ENCODE measurements at regions not wholly inside any gene's neighbourhood (a gene's known extent, or its start where the extent isn't known, plus 50 kb on each side); places are given as distances from the start of the nearest gene placed in this dataset.

DNA sequence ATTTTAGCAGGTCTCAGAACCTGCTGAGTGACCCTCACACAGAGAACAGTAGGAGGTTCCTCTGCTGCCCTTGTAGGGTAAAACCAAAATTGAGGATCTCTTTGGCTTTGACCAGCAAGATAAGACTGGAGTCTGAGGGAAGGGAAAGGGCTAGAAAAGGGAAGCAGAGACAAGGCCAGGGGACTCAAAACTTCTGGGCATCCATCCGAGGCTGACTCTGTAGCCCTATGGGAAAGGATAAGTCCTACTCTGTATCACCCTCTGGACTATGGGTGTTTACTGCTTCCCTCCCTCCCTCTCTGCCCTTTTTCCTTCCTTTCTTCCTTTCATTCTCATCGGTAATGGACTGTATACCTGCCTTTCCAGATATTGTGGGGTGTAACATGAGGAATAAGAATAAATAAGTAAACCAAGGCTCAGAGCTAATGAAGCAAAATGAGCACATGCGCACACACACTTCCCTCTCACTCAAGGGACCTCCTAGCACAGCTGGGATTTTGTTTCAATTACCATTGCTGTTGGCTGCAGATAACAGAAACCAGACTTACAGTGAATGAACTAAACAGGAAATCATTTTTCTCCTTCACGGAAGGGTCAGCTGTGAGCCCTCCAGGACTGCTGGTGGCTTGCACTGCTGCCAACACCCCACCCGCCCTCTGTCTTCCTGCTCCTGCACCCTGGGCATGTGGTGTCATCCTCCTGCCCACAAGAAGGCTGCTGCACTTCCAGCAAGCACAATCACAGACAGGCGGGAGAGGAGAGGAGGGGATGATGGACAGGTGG is 404.4 kb upstream of the CCDC196 start:
- H3K4me1 Mint-ChIP-seq, result no peaks in the 10 kb centered on the region
- no peak overlapping the region for H3K4me3 Mint-ChIP-seq
- no peaks in the 10 kb centered on the region for H3K36me3 Mint-ChIP-seq
- H3K9me3 Mint-ChIP-seq, result no peaks in the 10 kb centered on the region
- DNase-seq, result no peak
- no peak overlapping the region for H3K27ac Mint-ChIP-seq
- H3K27me3 Mint-ChIP-seq, result peaks cover 6% of the 10 kb centered on the region

DNA sequence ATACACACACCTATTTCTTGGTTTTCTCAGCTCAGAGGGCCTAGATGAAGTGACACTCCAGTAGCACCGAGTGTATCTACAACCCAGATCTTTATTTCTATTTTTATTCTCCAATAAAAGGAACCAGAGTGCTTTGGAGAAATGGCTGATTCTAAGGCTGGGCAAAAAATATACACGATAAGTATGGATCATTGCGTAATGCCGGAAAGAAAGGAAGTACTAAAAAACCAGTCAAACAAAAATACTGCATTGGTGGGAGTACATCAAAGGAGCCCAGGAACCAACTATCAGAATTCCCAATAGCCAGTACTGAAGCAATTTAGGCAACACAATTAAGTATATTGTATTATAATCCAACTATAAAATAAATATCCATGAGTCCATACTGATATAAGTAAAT is 400.9 kb upstream of the CCDC196 start:
- DNase-seq, result no peak
- Mint-ChIP-seq H3K9me3 (no peaks in the 10 kb centered on the region), H3K36me3 (no peaks in the 10 kb centered on the region), H3K4me1 (no peaks in the 10 kb centered on the region), H3K27me3 (peaks cover 6% of the 10 kb centered on the region), H3K27ac (no peak overlapping the region), H3K4me3 (no peak overlapping the region)

DNA sequence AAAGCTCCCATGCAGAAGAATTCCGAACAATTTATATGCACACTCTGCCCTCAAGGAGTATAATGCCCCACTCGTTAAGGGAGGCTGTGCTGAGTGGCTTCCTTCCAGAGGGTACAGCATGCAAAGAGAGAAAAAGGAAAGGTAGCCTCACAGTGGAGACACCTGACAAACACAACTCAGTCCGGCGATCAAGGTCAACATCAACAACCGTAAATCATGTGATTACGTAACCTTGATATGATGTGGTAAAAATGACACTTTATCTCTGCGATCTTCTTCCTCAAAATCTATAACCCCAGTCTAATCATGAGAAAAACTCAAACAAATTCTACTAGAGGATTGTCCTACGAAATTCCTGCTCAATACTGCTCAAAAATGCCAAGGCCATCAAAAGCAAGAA is 400.5 kb upstream of the CCDC196 start:
- peaks cover 6% of the 10 kb centered on the region for H3K27me3 Mint-ChIP-seq
- no peak overlapping the region for H3K27ac Mint-ChIP-seq
- H3K36me3 Mint-ChIP-seq, result no peaks in the 10 kb centered on the region
- H3K4me3 Mint-ChIP-seq, result no peak overlapping the region
- H3K4me1 Mint-ChIP-seq, result no peaks in the 10 kb centered on the region
- H3K9me3 Mint-ChIP-seq, result no peaks in the 10 kb centered on the region
- DNase-seq, result no peak

DNA sequence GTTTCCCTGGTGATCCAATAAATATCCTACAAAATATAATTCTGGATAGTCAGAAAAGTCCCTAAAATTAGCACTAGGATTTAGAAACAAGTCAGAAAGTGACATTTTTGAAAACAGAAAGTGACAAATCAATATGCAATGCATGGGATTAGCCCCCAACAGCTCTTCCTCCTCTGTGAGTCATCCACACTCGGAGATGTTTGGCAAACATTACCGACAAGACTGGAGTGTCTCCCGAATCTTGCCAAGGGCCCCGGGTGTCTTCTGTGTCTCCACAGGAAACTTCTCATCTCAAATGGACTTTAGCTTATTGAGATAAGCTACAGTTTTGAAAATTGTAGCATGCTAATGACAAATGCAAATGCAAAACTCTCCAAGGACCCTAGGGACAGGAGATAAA is 398.9 kb upstream of the CCDC196 start:
- H3K4me3 Mint-ChIP-seq, result no peak overlapping the region
- DNase-seq, result no peak

DNA sequence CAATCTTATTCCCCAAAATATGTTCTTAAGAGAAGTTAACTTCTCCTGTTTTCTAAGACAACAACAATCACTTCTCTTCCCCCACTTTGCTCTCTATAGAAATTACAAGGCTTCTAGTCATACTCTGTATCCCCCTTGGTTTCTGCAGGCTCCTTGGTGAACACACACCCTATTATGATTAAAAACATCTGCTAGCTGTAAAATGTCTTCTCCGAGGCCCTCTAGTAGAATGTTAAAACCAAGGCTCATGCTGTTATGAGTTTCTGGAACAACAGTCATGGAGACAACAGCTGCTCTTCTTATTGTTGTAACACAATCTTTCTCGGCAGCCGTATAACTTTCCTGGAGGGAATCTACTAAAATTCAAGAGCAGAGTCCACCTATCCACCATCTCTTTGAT is 397.5 kb upstream of the CCDC196 start:
- no peaks in the 10 kb centered on the region for H3K4me1 Mint-ChIP-seq

More for the DNA sequence above, 398.9 kb upstream of the CCDC196 start:
- no peak overlapping the region for H3K27ac Mint-ChIP-seq
- no peaks in the 10 kb centered on the region for H3K9me3 Mint-ChIP-seq
- no peaks in the 10 kb centered on the region for H3K4me1 Mint-ChIP-seq
- no peaks in the 10 kb centered on the region for H3K36me3 Mint-ChIP-seq
- H3K27me3 Mint-ChIP-seq, result peaks cover under 1% of the 10 kb centered on the region

DNA sequence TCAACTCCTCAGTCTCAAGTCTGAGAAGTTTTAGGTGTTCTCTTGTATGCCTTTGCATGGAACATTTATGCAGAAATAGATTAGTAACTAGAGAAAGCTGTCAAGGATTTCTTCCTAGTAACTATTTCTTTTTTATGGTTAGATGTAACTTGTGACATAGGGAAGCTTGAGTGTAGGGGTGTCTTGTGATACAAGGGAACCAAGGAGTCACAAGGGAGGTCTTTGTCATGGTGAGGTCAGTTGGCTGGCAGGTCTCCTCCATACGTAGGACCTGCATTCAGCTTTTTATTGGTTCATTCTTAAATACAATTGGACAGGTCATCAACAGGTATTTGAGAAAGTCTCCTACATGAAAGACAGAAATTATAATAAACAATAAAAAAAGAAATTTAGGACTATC is 394.0 kb upstream of the CCDC196 start:
- H3K4me3 Mint-ChIP-seq, result no peak overlapping the region
- no peaks in the 10 kb centered on the region for H3K4me1 Mint-ChIP-seq
- no peaks in the 10 kb centered on the region for H3K27me3 Mint-ChIP-seq
- H3K9me3 Mint-ChIP-seq, result no peaks in the 10 kb centered on the region
- H3K36me3 Mint-ChIP-seq, result no peaks in the 10 kb centered on the region
- no peak overlapping the region for H3K27ac Mint-ChIP-seq
- no peak for DNase-seq

More for the DNA sequence above, 397.5 kb upstream of the CCDC196 start:
- H3K27ac Mint-ChIP-seq, result no peak overlapping the region
- no peaks in the 10 kb centered on the region for H3K27me3 Mint-ChIP-seq
- H3K4me3 Mint-ChIP-seq, result no peak overlapping the region
- H3K36me3 Mint-ChIP-seq, result no peaks in the 10 kb centered on the region
- no peak for DNase-seq
- H3K9me3 Mint-ChIP-seq, result no peaks in the 10 kb centered on the region

DNA sequence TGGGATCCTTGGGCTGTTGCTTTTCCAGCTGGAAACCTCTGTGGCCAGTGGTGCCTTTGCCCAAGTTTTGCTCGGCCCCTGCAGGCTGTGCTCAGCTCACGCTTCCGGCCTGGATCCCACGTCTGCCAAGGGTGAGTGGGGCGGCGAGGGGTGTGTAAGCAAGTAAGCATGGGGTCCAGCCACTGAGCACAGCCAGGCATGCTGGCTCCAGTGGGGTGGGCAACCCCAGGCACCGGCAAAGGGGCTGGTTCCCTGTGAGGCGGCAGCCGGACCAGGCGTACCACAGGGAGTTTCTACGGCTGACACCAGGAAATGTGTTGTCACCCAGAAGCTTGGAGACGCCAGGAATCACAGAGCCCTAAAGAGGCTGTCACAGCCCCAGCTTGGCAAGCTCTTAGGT is 393.4 kb upstream of the CCDC196 start:
- no peaks in the 10 kb centered on the region for H3K9me3 Mint-ChIP-seq
- no peak for DNase-seq
- H3K4me1 Mint-ChIP-seq, result no peaks in the 10 kb centered on the region
- no peaks in the 10 kb centered on the region for H3K27me3 Mint-ChIP-seq
- no peaks in the 10 kb centered on the region for H3K36me3 Mint-ChIP-seq
- H3K27ac Mint-ChIP-seq, result no peak overlapping the region
- no peak overlapping the region for H3K4me3 Mint-ChIP-seq

DNA sequence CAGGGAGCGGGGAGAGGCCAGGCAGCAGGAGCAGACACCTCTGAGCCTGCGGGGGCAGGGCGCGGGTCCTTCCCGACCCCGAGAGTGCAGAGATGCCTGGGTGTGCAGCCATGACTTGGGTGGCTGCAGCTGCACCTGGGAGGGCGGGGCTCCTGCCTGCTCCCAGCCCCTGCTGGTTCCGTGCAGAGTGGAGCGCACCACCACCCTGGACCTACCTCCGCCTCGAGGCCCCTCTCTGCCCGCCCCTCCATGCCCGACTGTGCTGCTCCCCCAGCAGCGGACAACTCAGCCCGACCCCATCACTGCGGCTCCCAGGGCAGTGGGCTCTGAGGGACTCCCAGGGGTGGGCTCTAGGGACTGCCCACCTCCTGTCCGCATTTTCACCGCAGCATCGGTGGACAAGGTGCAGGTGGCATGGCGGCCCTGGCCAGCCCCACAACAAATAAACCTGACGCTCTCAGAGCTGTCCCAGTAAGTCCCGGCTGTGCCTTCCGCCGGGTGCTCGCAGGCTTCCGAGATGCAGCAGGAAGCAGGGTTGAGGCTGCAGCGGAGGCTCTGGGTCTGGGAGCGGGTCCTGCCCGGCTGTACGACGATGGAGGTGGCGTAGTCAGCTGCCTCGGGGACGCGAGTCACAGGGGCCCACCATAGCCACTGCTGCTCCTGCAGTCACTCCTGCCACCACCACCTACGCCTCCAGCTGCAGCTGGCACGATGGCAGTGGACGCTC is 392.0 kb upstream of the CCDC196 start:
- no peak for DNase-seq
- Mint-ChIP-seq H3K9me3 (no peaks in the 10 kb centered on the region), H3K4me1 (no peaks in the 10 kb centered on the region), H3K27ac (no peak overlapping the region), H3K27me3 (no peaks in the 10 kb centered on the region), H3K36me3 (no peaks in the 10 kb centered on the region), H3K4me3 (no peak overlapping the region)

DNA sequence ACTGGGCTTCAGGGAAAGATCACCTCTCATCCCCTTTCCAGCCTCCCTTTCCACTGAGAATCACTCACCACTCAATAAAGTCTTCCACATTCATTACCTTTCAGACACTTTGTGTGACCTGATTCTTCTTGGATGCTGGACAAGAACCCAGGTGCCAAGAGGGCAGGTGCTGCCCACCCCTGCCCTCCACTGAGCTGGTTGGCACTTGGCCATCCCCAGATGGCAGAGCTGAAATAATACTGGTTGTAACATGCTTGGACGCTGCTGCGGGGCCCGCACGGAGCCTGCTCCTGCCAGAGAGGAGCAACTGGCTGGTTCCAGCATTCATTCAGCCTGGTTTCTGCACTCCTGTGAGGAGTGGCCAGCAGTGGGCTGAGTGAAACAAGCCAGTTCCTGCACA is 386.7 kb upstream of the CCDC196 start:
- no peaks in the 10 kb centered on the region for H3K36me3 Mint-ChIP-seq

DNA sequence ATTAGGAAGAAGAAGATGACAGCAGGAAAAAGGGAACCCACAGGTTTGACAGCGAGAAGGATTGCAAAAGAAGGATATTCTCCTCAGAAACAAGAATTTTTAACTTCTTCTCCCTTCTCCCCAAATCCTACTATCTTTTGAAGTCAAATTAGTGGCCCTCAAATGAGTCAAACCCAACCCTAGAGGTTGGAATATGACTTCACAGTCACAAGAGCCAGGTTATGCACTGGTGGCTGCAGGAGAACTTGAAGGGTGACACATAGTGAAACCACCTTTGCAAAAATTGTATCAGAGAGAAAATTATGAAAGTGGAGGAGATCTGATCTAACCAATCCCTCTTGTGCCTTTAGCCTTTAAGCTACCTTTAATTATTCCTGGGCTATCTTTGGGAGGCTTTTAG is 386.2 kb upstream of the CCDC196 start:
- Mint-ChIP-seq H3K4me1 (peaks cover 8% of the 10 kb centered on the region), H3K4me3 (no peak overlapping the region)

More for the DNA sequence above, 386.7 kb upstream of the CCDC196 start:
- DNase-seq, result no peak
- Mint-ChIP-seq H3K27ac (no peak overlapping the region), H3K9me3 (no peaks in the 10 kb centered on the region), H3K4me1 (peaks cover 8% of the 10 kb centered on the region), H3K4me3 (no peak overlapping the region), H3K27me3 (no peaks in the 10 kb centered on the region)

DNA sequence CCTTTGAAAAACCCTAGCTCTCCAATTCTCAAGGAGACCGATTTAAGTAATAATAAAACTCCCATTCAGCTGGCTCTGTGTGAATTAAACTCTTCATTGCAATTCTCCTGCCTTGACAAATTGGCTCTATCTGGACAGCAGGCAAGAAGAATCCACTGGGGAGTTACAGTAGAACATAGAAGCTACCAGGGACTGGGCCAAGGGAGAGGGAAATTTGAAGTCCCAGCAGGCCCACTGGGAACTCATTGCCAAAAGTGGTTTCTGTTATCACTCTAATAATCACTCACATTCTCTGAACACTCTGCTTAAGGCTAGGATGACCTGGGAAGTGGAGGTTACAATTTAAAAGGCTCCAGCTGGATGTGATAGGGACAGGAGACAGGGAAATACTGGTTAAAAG is 384.5 kb upstream of the CCDC196 start:
- Mint-ChIP-seq H3K4me1 (peaks cover 8% of the 10 kb centered on the region), H3K27ac (no peak overlapping the region), H3K9me3 (no peaks in the 10 kb centered on the region), H3K36me3 (no peaks in the 10 kb centered on the region), H3K4me3 (no peak overlapping the region), H3K27me3 (peaks cover 4% of the 10 kb centered on the region)
- no peak for DNase-seq

More for the DNA sequence above, 386.2 kb upstream of the CCDC196 start:
- no peaks in the 10 kb centered on the region for H3K9me3 Mint-ChIP-seq
- no peak overlapping the region for H3K27ac Mint-ChIP-seq
- H3K36me3 Mint-ChIP-seq, result no peaks in the 10 kb centered on the region
- no peak for DNase-seq
- no peaks in the 10 kb centered on the region for H3K27me3 Mint-ChIP-seq

DNA sequence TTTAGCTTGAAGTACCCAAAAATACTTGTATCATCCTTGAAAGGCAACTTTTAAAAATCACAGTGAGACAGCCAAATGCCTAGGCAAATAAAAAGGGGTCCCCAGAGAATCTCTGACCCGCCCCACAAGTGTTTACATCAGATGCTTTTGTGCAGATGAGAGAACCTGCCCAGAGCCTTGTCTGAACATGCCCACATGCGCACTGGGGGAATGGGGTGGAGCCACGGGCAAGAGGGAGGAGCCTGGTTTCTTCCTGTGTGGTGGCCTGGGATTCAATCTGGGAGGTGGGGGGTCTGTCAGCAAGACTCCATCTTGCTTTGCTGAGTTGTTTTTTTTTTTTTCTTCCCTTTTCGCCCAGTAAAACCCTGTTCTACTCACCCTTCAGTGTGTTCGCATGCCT is 381.7 kb upstream of the CCDC196 start:
- H3K36me3 Mint-ChIP-seq, result no peaks in the 10 kb centered on the region
- H3K4me1 Mint-ChIP-seq, result peaks cover 8% of the 10 kb centered on the region
- H3K27me3 Mint-ChIP-seq, result peaks cover 4% of the 10 kb centered on the region
- no peak overlapping the region for H3K4me3 Mint-ChIP-seq
- H3K9me3 Mint-ChIP-seq, result no peaks in the 10 kb centered on the region
- no peak overlapping the region for H3K27ac Mint-ChIP-seq
- no peak for DNase-seq

DNA sequence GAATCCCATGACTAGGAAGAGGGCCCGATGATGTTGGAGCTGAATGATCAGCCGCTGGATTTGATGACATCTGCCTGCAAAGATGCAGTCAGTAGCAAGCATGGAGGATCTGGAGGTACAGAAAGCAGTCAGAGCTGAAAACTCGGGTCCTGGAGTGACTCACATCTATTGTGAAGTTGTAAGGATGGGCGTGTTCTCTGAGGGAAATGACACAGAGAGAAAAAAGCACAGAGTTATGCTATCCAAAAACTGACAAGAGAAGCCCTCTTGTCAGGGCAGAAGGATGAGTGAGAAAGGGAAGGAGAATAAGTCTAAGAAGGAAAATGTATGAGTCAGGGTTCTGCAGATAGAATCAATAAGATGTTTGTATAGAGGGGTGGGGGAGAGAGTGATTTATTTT is 380.4 kb upstream of the CCDC196 start:
- H3K27ac Mint-ChIP-seq, result no peak overlapping the region
- no peak overlapping the region for H3K4me3 Mint-ChIP-seq
- H3K27me3 Mint-ChIP-seq, result peaks cover 4% of the 10 kb centered on the region
- H3K4me1 Mint-ChIP-seq, result no peaks in the 10 kb centered on the region
- no peaks in the 10 kb centered on the region for H3K9me3 Mint-ChIP-seq
- no peaks in the 10 kb centered on the region for H3K36me3 Mint-ChIP-seq
- no peak for DNase-seq

DNA sequence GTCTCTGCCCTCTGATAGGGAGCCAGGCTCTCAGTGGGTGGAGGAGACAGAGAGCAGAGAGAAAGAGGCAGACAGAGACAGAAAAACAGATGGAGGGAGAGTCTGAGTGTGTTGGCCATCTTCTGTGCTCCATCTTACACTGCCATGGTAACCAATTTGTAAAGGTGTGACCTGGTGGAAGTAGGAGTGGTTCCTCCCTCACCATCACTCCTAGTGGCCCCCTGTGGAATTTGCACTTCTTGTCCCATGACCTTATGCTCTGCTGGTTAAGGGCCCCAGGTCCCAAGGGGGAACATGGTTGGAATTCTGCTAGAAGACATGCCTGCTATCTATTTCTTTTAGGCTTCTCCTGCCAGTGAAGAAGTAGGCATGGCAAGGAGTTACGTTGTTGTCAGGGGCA is 376.7 kb upstream of the CCDC196 start:
- Mint-ChIP-seq H3K9me3 (no peaks in the 10 kb centered on the region), H3K27ac (no peak overlapping the region), H3K36me3 (no peaks in the 10 kb centered on the region), H3K4me3 (no peak overlapping the region), H3K27me3 (peaks cover 4% of the 10 kb centered on the region), H3K4me1 (no peaks in the 10 kb centered on the region)
- no peak for DNase-seq

DNA sequence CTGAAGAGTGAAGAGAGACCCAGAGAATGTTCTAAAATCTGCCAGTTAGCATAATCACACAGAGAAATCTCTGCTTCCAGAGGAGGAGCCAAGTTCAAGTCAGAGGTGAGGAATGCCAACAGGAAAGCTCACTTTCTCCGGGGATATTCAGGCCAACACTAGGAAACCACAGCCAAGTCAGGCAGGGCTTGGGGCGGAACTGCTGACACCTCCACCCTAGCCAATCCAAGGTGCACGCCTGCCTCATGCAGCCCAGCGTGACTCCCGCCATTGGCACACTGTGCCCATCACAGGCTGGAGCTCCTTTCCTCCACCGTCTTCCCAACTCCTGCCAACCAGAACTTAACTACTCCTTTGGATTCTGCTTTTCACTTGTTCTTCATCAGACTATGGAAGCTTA is 374.3 kb upstream of the CCDC196 start:
- no peaks in the 10 kb centered on the region for H3K36me3 Mint-ChIP-seq
- H3K4me1 Mint-ChIP-seq, result no peaks in the 10 kb centered on the region
- no peak overlapping the region for H3K4me3 Mint-ChIP-seq
- DNase-seq, result no peak
- no peaks in the 10 kb centered on the region for H3K9me3 Mint-ChIP-seq
- H3K27ac Mint-ChIP-seq, result no peak overlapping the region
- no peaks in the 10 kb centered on the region for H3K27me3 Mint-ChIP-seq

DNA sequence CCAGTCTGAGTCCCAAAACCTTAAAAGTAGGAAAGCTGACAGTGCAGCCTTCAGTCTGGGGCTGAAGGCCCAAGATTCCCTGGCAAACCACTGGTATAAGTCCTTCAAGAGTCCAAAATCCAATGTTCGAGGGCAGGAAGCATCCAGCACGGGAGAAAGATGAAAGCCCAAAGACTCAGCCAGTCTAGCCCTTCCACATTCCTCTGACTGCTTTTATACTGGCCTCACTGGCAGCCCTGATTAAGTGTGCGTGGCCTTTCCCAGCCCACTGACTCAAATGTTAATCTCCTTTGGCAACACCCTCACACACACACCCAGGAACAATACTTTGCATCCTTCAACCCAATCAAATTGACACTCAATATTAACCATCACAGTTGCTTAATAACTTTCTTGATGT is 372.1 kb upstream of the CCDC196 start:
- H3K4me3 Mint-ChIP-seq, result no peak overlapping the region
- no peaks in the 10 kb centered on the region for H3K27me3 Mint-ChIP-seq
- H3K4me1 Mint-ChIP-seq, result no peaks in the 10 kb centered on the region
- H3K9me3 Mint-ChIP-seq, result no peaks in the 10 kb centered on the region
- H3K36me3 Mint-ChIP-seq, result no peaks in the 10 kb centered on the region
- no peak overlapping the region for H3K27ac Mint-ChIP-seq
- no peak for DNase-seq

All from activated naive CD8-positive, alpha-beta T cell treated with anti-CD3 and anti-CD28 coated beads for 36 hours (primary cell).